Stimulated activated CD4-positive, alpha-beta T cell treated with anti-CD3 and anti-CD28 coated beads, Interleukin-1b, Interleukin-23, amount 100 ng/mL, for 48 hours (primary cell): ENCODE measurements at regions not wholly inside any gene's neighbourhood (a gene's known extent, or its start where the extent isn't known, plus 50 kb on each side); places are given as distances from the start of the nearest gene placed in this dataset.
"Not testable (repeated sequence)": the region's sequence is repeated elsewhere in the genome, so short reads cannot be mapped to it uniquely, and the experiment has no call there.

Source experiments
- DNase-seq: peaks from one replicate; pipeline ENCODE4 v3.0.0-alpha.2; 2020

DNA sequence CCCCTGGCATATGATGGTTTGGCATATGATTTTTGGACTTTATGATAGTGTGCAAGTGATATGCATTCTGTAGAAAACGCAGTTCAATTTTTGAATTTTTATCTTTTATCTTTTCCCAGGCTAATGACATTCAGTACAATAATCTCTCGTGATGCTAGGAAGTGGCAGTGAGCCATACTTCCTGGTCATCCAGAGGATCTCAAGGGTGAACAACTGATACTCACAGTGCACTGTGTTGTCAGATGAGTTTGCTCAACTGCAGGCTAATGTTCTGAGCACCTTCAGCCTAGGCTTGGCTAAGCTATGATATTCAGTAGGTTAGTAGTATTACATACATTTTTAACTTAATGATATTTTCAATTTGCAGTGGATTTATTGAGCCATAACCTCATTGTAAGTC, 405.3 kb downstream of the PCDH7 start:
- DNase-seq, result no peak

DNA sequence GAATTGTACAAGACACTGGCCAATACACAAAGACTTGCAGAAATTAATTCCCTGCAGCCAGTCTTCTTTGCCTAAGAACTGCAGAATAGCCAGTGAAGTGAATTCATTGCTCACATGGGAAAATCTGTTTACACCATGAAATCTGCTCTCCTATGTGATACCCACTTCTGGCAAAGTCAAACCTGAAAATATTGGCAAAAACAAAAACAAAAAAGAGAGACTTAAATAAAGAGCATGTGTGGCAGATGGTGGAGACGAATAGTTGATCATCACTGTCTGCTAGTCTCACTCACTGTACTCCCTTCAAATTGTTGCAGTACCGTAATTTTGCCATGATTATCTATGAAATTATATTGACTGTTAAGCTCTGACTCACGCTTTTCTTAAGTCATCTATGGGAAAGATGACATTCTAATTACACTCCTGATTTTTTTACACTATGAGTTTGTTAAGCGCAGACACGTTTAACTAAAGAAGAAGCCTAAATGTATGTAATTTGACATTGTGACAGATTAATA, 406.8 kb downstream of the PCDH7 start:
- no peak for DNase-seq

DNA sequence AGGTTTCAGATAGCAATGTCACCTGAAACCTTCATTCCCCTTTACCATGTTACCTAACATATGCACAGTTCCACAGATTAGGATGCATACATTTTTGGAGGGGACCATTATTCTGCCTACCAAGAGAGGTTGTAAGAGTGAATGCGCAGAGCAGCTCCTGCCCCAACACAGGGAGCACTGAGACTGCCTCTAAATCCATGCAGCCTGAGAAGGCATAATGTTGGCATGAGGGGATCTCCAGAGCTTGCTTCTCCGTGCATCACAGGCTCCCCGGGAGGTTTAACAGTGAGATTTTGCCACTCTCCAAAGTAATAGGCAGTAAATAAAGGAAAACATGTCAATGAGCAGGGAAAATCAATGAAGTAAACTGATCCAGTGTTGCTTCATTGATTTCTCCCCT, 410.8 kb downstream of the PCDH7 start:
- DNase-seq, result no peak

DNA sequence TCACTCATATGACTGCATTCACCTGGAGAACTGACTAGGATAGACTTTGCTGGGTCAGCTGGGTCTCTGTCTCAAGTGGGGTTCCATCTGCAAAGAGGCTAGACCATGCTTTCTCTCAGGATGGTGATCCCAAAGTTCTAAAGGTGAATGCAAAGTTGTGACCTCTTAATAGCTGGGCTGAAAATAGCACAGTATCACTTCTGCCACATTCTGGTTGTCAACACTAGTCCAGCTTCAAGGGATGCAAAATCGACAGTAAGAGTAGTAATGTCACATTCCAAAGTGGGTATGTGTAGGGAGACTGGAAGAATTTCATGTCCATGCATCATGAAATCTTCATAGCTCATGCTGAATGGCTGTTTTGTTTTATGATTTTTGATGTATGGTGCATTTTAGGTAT, 414.6 kb downstream of the PCDH7 start:
- no peak for DNase-seq

DNA sequence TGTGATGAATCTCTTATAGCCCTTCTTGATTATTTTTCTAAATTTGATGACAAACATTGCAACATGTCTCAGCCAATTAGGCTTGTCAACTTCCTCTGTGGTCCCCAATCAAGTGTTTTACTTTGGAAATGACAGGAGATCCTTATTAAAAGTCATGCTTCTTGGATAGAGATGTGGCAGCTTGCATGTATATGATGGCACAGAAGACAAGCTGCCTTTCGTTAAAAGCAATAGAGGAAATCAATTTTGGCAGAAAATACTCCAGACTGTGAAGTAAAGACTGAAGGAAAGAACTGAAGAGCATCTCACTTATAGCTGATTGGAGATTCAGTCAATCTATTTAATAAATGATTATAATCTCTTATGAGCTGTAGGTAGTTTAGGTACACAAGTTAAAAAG, 419.6 kb downstream of the PCDH7 start:
- no peak for DNase-seq

DNA sequence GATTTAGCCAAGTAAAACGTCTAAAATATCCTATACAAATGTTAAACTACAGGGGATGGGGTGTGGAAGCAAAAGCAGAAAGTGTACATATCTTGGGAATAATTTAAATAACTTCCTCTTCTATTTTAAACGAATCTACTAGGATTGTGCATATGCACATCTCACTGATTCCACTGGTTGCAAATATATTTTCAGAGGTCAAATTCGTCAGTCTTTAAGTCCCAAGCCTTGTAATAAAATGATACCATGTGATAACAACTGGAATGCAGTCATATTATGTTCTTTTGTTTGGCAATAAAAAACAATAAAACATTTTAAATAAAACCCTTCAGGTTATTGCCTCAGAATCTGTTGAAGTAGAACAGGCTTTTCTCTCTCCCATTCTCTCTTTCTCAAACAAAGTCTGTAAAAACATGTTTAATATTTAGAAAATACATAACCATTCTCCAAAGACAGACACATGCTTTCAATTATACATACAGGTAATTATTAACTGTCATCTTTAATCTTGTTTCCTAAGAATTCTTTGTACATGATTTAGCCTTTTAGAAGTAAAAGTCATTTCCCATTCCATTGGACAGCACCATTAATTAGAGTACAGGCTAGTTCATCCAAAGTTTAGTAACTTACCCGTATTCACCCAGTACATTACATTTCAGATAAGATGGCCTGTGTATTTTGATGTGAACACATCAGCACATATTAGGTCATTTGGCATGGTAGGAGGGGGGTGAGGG, 421.1 kb downstream of the PCDH7 start:
- DNase-seq, result no peak

DNA sequence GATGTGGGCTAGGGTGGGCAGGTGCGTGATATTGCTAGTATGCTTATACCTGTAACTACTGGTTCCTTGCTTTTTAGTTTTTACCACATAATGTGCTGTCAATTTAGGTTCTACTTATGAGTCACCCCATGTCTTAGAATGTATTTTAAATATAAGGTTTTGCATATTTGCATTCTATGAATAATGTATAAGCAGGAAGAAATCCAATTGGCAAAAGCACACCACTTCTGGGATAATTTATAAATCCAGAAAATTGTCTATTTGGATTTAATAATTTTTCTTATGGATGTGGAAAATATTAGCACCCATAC, 421.6 kb downstream of the PCDH7 start:
- no peak for DNase-seq

DNA sequence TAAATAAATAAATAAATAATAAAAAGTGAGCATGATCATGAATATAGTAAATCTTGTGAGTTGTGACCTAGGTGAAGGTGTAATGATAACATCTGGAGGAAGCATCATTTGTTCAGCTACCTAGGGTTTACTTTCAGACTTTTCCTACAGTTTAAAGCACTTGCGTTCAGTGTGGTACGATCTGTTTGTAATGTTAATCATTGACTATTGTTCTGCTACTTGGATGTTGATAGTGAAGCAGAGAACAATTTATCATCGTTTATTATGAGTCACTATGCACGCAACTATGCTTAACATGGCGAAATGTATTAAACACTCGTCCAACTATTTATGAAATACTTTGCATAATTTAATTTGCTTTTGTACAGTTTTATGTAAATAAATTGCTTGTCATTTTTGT, 426.2 kb downstream of the PCDH7 start:
- DNase-seq, result no peak

DNA sequence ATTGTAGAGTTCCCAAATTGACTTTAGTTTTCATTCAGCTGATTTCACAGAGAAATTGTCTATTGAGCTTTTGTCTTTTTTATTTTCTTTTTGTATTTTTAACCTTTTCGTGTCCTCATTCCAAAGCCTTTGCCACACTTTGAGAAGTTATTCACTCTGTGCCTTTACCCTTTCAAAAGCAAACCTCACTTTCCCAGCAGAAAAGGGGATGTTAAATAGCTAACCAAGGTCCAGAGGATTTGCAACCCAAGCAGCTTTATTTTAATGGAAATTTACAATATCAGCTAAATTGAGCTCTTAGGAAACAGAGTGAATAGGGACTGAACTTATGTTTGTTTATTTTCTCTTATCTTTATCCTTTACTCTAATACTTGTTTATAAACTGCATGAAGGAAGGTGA, 428.8 kb downstream of the PCDH7 start:
- no peak for DNase-seq

DNA sequence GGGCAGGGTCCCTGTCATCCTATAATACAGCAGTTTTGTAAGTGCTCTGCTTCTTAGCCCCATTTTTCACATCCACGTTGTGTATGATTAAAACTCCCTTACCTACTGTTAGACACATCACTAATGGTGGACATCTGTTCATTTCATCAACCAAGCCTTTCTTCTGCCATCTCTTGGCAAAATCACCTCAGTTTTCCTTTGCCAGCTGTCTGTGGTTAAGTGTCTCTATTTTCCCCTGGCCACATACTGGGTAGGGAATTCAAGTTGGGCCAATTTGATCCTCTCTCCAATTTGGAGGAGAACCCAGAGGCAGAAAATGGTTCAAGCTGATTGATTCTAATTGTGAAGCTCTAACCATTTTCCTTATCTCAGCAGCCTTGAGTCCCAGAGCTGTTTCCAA, 436.1 kb downstream of the PCDH7 start:
- no peak for DNase-seq

DNA sequence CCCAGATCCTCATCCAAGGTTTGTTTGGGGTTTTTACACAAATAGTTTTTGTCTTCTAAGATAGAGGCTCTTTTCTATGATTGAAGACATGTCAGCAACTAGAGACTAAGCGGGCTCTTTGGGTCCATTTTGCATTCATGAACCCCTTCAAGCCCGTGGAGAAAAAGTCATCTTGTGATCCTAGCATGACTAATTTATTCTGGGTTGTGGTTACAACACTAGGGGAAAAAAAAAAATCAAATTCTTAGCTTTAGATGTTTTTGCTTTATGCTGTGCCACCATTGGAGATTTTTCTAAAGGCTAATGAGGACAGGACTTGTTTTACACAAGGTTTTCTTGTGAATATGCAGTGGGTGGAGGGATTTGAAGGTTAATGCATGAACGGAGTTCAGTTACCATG, 440.0 kb downstream of the PCDH7 start:
- DNase-seq, result no peak

DNA sequence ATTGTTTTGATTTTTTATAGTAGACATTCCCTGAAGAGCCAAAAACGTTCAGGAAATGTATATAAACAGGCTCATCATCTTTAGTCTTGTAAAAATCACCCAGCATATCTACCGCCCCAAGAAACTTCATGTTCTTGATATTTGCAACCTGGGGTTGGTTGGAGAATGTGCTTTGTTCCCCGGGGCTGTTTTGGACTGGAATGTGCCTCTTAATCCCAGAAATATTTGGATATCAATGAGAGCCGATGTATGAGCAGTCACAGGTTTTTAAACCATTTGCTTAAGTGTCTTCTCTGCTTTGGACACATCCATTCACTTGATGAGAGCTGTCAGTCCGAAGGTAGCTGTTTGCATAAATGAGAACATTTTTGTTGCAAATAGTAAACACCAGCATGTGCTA, 449.7 kb downstream of the PCDH7 start:
- DNase-seq, result no peak

DNA sequence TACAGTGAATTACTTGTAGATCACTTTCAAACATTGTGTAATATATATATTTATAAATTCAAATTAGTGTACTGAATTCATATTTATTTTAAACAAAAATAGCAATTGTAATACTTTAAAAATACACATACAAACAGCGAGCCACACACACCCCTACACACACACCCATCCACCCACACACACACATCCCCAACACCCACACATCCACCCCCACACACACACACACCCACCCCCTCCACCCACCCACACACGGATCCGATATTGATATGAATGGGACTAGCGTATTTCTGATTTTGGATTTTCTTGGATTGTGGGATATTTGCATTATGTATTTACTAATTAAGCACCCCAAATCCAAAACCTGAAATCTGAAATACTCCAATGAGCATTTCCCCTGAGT, 451.2 kb downstream of the PCDH7 start:
- DNase-seq, result no peak

DNA sequence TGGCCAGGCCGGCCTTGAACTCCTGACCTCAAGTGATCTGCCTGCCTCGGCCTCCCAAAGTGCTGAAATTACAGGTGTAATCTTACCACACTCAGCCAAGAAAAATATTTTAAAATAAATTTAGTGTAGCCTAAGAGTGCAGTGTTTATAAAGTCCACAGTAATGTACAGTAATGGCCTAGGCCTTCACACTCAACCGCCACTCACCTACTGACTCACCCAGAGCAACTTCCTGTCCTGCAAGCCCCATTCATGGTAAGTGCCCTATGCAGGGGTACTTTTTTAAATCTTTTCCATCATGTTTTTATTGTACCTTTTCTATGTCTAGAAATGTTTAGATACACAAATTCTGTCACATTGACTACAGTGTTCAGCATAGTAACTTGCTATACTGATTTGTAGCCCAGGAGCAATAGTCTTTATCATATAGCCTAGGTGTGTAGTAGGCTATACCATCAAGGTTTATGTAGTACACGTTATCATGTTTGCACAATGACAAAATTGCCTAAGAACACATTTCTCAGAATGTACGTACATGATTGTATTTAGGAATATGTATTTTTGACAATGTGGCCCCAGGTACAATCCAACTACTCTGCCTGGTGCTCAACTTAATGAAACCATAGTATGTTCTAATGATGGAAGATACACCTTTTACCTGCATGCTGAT, 455.2 kb downstream of the PCDH7 start:
- DNase-seq, result no peak

DNA sequence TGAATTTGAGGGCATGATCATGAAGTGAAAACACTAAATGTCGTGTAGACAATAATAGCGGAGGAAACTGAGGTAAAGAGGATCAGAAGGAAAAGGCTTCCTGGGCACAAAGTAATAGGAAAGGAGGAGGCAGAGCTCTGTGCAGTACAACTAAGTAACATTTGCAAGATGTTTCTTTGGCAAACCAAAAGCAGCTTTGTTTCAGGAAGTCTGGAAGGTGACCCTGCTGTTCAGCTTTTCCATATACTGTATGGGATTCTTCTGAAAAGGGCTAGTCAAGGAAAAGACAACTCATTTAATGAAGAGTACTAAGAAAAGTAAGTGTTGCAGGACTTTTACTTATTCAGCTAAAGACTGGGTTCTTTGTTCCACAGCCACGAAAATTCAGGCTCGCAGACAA, 463.1 kb downstream of the PCDH7 start:
- DNase-seq, result no peak

DNA sequence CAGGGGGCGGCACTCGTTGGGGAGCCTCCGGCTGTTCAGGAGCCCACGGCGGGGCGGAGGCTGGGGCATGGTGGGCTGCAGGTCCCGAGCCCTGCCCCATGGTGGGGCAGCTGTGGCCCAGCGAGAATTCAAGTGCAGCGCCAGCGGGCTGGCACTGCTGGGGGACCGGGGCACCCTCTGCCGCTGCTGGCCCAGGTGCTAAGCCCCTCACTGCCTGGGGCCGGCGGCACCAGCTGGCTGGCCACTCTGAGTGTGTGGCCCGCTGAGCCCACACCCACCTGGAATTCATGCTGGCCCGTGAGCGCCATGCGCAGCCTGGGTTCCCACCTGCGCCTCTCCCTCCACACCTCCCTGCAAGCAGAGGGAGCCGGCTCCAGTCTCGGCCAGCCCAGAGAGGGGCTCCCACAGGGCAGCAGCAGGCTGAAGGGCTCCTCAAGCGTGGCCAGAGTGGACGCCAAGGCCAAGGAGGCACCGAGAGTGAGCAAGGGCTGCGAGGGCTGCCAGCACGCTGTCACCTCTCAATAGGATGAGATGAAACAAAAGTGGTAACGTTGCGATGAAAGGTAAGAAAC, 464.9 kb downstream of the PCDH7 start:
- no peak for DNase-seq

DNA sequence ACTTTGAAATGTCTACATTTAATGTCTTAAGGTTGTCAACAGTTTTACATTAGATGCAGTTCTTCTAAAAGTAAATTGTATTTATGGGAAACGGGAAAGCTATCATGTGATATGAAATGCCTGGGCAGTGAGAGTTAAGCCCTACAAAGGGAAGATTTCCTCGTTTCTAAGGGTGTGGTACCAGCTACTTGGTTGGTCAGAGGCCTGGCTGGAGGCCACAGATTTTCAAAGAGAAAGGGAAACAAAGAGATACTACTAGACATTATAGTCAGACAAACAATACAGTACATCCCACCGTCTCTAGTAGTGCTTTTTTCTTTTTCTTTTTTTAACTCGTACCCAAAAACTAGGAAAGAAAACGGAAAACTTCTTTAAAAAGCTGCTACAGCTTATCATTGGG, 467.8 kb downstream of the PCDH7 start:
- DNase-seq, result no peak

DNA sequence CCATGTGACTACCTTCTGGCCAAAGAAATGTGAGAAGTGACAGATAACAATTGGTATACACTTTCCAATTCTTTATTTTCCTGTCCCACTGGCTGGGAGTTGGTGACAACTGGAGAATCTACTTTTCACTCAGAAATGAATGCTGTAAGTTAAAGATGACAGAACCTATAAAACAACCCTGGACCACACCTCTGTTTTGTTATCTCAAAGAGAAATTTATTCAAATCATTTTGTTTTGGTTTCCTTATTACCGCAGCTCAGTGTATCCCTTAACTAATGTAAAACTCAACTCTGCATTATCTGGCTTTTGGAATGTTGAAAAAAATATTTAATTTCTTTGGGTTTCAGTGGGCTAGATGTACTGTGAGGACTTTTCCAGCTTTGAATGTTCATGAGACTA, 469.8 kb downstream of the PCDH7 start:
- DNase-seq, result no peak

DNA sequence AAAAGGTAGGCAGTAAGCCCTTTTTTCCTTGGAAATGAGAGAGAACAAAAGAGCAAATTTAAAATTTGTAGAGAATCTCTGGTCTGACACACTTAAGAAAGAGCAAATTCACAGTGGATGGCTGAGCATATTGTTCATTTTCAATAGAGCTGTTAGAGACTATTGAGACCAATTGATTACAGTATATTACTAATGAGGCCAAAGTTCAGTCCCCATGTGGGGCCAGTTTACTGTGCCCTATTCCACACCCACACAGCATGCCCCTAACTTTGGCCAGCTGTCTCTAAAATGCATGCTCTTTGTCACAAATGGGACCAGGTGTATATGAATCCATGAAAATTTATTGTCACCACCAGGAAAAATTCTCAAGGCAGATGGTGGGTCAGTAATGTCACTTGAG, 470.5 kb downstream of the PCDH7 start:
- DNase-seq, result no peak

DNA sequence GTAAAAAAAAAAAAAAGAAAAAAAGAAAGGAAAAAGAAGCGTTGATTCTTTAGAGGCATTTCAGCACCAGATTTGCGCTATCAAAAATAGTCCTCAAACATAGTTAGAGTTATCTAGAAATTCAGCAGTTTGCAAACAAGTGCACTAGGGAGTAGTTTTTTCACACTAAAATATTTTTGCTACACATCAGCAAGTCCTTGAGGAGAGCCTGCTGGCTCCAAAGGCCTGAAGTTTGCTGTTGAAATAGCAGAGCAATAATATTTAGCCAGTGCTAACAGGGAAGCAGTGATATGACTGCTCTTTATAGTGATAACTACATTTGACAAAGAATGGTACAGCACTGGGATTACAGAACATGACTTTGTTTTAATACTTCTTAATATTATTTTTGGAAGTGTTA, 472.2 kb downstream of the PCDH7 start:
- no peak for DNase-seq

DNA sequence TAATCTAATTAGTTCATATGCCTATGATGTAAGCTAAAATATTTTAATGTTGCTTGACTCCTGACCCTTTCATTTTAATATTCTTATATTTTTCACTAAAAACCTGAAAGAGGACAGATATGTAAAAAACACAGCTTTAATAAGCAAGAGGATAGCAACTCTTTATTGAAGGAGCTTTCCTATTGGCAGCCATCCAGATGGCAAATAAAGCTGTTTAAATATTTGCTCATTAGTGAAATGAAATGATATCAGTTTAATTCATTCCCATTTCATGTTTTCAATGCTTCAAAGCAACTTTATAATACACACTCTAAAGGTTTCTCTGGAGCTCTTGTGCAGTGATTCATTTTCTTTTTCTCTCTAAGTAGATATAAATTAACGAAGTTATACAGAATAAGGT, 473.4 kb downstream of the PCDH7 start:
- no peak for DNase-seq

DNA sequence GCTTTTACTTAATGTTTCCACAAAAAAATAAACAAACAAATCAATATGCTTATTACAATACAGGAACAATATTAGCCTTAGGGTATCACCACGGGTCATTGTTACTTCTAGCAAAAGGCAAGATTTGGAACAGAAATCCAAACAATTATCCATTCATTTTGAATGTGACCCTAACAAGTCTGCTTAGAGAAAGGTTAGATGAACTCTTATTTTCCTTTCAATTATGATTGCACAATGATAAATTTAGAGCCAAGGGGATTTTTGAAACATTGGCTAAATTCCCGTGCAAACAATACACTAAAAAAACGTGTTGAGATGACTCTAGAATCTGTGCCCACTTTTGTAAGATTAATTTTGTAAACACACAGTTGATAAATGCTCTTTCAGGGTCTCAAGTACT, 474.7 kb downstream of the PCDH7 start:
- DNase-seq, result no peak

DNA sequence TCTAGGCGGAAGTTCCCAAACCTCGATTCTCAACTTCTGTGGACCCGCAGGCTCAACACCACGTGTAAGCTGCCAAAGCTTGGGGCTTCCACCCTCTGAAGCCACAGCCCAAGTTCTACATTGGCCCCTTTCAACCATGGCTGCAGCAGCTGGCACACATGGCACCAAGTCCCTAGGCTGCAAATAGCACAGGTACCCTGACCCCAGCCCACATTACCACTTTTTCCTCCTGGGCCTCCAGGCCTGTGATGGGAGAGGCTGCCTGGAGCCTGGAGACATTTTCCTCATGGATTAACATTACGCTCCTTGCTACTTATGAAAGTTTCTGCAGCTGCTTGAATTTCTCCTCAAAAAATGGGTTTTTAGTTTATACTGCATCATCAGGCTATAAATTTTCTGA, 479.5 kb downstream of the PCDH7 start:
- no peak for DNase-seq

DNA sequence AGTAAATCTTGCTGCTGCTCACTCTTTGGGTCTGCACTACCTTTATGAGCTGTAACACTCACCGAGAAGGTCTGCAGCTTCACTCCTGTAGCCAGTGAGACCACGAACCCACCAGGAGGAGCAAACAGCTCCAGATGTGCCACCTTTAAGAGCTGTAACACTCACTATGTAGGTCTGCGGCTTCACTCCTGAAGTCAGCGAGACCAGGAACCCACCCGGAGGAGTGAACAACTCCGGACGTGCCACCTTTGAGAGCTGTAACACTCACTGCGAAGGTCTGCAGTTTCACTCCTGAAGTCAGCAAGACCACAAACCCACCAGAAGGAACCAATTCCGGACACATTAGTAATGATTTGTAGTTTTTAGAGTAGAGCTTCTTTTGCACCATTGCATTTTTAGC, 481.9 kb downstream of the PCDH7 start:
- not testable (repeated sequence) for DNase-seq

DNA sequence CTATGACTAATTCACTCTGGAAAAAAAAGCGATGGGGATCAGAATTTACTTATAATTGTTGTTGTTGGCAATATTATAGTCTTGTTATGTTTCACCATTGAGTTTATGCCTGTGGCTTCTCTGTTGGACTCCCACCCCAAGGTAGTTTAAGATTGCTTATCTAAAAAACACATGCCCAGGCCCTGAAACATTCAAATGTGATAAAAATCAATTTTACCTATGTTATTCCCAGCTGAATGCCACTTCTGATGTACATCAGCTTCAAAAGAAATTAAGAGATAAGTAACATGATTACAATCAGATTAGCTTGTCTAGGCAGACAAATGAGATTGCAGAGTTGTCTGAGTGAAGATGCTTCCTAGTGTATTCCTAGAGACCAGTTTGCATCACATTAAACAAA, 484.7 kb downstream of the PCDH7 start:
- DNase-seq, result no peak
